Ascending aorta (tissue), 2 donors: ENCODE measurements at regions not wholly inside any gene's neighbourhood (a gene's known extent, or its start where the extent isn't known, plus 50 kb on each side); places are given as distances from the start of the nearest gene placed in this dataset.

Experiments
- DNase-seq, 2 donors: peaks; one replicate each; pipeline ENCODE4 v3.0.0-alpha.2; 2019; ENCODE audit warnings: low spot score in 2 of 2
- H3K27ac ChIP-seq, 2 donors: fragments of 200-600 bp; sonication (generic); one replicate each; pipeline ENCODE4 v1.5.1; 2016 to 2017; ENCODE audit warnings: mild to moderate bottlenecking in 1 of 2
- H3K27me3 ChIP-seq: fragments of 200-600 bp; sonication (generic); one replicate; pipeline ENCODE4 v1.5.1; 2017
- H3K36me3 ChIP-seq, 2 donors: fragments of 200-600 bp; sonication (generic); one replicate each; pipeline ENCODE4 v1.5.1; 2016
- H3K4me1 ChIP-seq, 2 donors: fragments of 200-600 bp; sonication (generic); one replicate each; pipeline ENCODE4 v1.5.1; 2016 to 2017; ENCODE audit warnings: mild to moderate bottlenecking in 1 of 2
- H3K4me3 ChIP-seq, 2 donors: fragments of 200-600 bp; sonication (generic); one replicate each; pipeline ENCODE4 v1.5.1; 2016 to 2017; ENCODE audit warnings: mild to moderate bottlenecking in 1 of 2
- H3K9me3 ChIP-seq, 2 donors: fragments of 200-600 bp; sonication (generic); one replicate each; pipeline ENCODE4 v1.5.1; 2016
- intact Hi-C: fragments of 100-400 bp; cut with DNase I; formaldehyde crosslinking; loops from one replicate; pipeline ENCODE4 v1.15.1; 2023
- TF ChIP-seq, protein P1 (sequence below), 3 experiments: fragments of 200-600 bp in 2 of 3; fragments of 450-650 bp in 1 of 3; sonication (generic) in 2 of 3; IDR thresholded peaks; one replicate each; pipeline ENCODE4 v1.5.1; 2016 to 2019; ENCODE audit warnings: antibody characterized with exemption in 3 of 3, mild to moderate bottlenecking in 1 of 3, moderate library complexity in 1 of 3

DNA sequence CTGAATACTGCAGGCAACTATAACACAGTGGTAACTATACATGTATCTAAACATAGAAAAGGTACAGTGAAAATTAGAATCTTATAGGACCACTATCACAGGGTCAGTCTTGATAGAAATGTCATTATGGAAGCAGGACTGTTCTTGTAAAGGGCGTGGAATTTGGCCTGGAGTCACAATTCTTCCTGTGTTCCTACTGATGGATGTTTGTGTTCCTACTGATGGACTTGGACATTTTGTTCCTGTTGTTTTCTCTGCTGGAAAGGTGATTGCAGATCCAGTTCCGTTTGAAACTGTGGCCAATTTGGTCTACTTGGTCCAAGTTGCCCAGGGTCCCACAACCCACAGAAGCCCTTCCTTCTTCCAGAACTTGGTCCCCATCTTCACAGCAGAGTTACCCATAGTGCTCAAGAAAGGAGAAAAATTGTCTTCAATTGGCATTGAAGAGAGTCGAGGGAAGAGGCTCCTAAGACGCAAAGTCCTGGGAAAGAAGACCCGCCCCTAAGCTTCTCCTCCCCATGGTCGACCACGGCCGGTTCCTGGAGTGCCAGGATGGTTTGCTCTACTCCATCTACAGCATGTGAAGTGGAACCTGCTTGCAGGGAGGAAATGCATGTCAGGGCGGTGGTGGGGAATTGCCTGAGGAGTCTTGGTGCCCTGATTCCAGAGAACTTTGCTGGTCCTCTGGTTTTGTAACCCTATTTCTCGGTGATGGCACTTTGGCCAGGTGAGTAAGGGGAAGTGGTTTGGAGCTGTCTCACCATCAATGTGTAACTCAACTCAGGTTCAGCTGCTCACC, 102.8 kb upstream of the RAB12 start:
- intact Hi-C loops = no loop called here
- Histone ChIP-seq H3K4me1 (no peaks in the 10 kb centered on the region), H3K27me3 (no peaks in the 10 kb centered on the region), H3K27ac (no peak overlapping the region), H3K4me3 (no peak overlapping the region), H3K36me3 (no peaks in the 10 kb centered on the region), H3K9me3 (no peaks in the 10 kb centered on the region)
- no peak for DNase-seq
- TF ChIP-seq, protein P1, sequence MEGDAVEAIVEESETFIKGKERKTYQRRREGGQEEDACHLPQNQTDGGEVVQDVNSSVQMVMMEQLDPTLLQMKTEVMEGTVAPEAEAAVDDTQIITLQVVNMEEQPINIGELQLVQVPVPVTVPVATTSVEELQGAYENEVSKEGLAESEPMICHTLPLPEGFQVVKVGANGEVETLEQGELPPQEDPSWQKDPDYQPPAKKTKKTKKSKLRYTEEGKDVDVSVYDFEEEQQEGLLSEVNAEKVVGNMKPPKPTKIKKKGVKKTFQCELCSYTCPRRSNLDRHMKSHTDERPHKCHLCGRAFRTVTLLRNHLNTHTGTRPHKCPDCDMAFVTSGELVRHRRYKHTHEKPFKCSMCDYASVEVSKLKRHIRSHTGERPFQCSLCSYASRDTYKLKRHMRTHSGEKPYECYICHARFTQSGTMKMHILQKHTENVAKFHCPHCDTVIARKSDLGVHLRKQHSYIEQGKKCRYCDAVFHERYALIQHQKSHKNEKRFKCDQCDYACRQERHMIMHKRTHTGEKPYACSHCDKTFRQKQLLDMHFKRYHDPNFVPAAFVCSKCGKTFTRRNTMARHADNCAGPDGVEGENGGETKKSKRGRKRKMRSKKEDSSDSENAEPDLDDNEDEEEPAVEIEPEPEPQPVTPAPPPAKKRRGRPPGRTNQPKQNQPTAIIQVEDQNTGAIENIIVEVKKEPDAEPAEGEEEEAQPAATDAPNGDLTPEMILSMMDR (IDR thresholded peaks at IDR 0.05) = no peak

DNA sequence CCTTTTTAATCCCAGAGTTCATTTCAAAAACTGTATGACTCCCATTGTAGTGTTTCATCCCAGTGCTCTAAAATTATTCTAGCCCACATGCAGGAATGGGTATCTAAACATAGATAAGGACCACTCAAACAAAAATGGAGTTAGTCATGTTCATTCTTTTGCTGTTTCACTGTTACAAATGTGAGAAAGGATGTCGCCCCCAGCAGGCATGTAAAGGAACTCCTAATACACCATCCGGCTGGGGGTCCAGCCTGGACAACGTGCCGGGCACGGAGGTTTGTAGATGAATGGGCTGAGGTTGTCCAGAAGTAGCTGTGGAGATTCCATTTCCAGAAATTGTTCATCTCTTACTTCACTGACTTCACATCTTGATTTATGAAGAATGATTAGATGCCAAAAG, 101.9 kb upstream of the RAB12 start:
- TF ChIP-seq, protein P1 (IDR thresholded peaks at IDR 0.05) = no peak
- H3K4me1 ChIP-seq = no peaks in the 10 kb centered on the region
- H3K4me3 ChIP-seq = no peak overlapping the region
- intact Hi-C loops = no loop called here
- DNase-seq = no peak
- no peak overlapping the region for H3K27ac ChIP-seq
- no peaks in the 10 kb centered on the region for H3K9me3 ChIP-seq
- H3K36me3 ChIP-seq = no peaks in the 10 kb centered on the region
- no peaks in the 10 kb centered on the region for H3K27me3 ChIP-seq

DNA sequence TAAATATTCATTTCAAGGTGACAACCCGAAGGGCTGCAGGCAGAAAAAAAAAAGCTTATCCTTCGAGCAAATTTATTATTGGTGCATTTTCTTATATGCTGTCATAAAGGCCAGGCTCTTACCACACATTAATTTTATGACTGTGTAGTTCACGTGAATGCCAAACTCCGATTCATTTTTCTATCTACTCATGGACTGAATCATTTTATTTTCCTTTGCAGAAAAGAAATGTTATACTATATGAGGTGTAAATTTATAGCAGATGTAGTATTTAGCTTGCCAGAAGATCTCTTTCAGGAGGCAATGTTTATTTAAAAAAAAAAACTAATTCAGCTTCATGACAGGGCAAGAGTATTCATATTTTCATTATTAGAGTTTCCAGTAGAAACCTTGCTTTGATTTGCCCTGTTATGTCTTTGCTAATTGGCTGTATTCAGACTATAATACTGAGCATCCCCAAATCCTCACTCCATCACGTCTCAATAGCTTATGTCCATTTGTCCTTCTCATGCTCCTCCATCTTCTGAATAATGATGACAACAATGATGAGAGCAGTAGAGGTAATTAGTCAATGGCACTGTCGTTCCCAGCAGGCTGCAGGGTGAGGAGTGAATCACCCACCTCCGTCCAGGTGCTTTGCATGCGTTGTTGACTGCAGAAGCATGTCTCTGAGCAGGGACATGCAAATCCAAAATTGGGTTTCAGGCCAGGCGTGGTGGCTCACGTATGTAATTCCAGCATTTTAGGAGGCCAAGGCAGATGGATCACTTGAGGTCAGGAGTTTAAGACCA, 101.1 kb upstream of the RAB12 start:
- H3K27ac ChIP-seq = no peak overlapping the region
- no peaks in the 10 kb centered on the region for H3K36me3 ChIP-seq
- TF ChIP-seq, protein P1 (IDR thresholded peaks at IDR 0.05) = no peak
- DNase-seq = no peak
- H3K4me1 ChIP-seq = no peaks in the 10 kb centered on the region
- H3K9me3 ChIP-seq = no peaks in the 10 kb centered on the region
- H3K27me3 ChIP-seq = no peaks in the 10 kb centered on the region
- no peak overlapping the region for H3K4me3 ChIP-seq
- intact Hi-C loops = no loop called here

DNA sequence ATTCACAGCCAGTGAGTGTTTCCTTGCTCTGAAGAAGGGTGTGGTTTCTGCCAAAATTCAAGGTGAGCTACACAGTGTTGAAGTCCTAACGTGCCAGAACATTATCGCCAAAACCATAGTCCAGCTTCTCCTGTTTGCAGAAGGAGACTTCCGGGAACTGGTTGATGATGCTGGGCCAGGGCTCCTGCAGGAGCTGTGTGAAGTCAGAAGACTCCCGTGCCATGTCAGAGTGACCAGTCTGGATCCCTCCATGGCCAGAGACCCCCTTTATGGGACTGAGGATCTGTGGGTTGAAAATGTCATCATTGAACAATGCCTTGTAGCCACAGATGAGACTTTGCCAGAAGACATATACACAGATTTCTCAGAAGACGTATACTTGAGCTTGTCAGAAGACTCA, 96.0 kb upstream of the RAB12 start:
- no peak for DNase-seq
- H3K4me3 ChIP-seq = no peak overlapping the region
- no peaks in the 10 kb centered on the region for H3K27me3 ChIP-seq
- TF ChIP-seq, protein P1 (IDR thresholded peaks at IDR 0.05) = no peak
- H3K4me1 ChIP-seq = no peaks in the 10 kb centered on the region
- no peaks in the 10 kb centered on the region for H3K9me3 ChIP-seq
- intact Hi-C loops = no loop called here
- no peaks in the 10 kb centered on the region for H3K36me3 ChIP-seq
- H3K27ac ChIP-seq = no peak overlapping the region

DNA sequence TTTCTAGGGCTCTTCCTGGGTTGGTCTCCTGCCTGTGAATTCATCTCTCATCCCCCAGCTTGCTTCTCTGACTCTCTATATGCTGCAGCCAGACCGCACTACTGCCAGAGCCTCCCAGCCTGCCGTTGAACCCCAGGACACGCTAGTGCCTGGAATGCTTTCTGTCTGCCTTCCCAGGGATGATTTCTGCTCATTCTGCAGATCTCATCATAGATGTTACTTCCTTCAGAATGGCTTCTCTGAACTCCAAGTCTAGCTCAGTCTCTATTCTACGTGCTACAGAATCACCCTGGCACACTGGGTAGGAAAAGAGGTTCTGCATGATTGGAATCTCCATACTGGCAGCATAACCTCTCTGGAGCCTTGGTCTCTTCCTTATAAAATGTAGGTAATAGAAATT, 94.8 kb upstream of the RAB12 start:
- no peaks in the 10 kb centered on the region for H3K36me3 ChIP-seq
- H3K9me3 ChIP-seq = no peaks in the 10 kb centered on the region
- intact Hi-C loops = no loop called here
- H3K27ac ChIP-seq = no peak overlapping the region
- TF ChIP-seq, protein P1 (IDR thresholded peaks at IDR 0.05) = no peak
- no peaks in the 10 kb centered on the region for H3K27me3 ChIP-seq
- no peaks in the 10 kb centered on the region for H3K4me1 ChIP-seq
- no peak overlapping the region for H3K4me3 ChIP-seq
- DNase-seq = no peak
